IPS-18a (cell line): ENCODE measurements at regions not wholly inside any gene's neighbourhood (a gene's known extent, or its start where the extent isn't known, plus 50 kb on each side); places are given as distances from the start of the nearest gene placed in this dataset.
"Not testable (repeated sequence)": the region's sequence is repeated elsewhere in the genome, so short reads cannot be mapped to it uniquely, and the experiment has no call there.

Experiments used
- H3K27ac ChIP-seq: one replicate; pipeline ENCODE4 v1.5.1; 2013; ENCODE audit warnings: low read length
- H3K27me3 ChIP-seq: one replicate; pipeline ENCODE4 v1.6.1; 2013; ENCODE audit warnings: mild to moderate bottlenecking, low read length; ENCODE audit not compliant: control insufficient read depth, insufficient read depth
- H3K36me3 ChIP-seq: one replicate; pipeline ENCODE4 v1.6.1; 2013; ENCODE audit warnings: low read depth, low read length; ENCODE audit not compliant: control insufficient read depth
- H3K4me1 ChIP-seq: one replicate; pipeline ENCODE4 v1.6.1; 2013; ENCODE audit warnings: low read depth, low read length; ENCODE audit not compliant: control insufficient read depth
- H3K4me3 ChIP-seq: one replicate; pipeline ENCODE4 v1.5.1; 2013; ENCODE audit warnings: low read length
- H3K9ac ChIP-seq: one replicate; pipeline ENCODE4 v1.6.1; 2013; ENCODE audit warnings: mild to moderate bottlenecking, low read length, moderate library complexity
- H3K9me3 ChIP-seq: one replicate; pipeline ENCODE4 v1.6.1; 2013; ENCODE audit warnings: low read depth, low read length; ENCODE audit not compliant: control insufficient read depth

DNA sequence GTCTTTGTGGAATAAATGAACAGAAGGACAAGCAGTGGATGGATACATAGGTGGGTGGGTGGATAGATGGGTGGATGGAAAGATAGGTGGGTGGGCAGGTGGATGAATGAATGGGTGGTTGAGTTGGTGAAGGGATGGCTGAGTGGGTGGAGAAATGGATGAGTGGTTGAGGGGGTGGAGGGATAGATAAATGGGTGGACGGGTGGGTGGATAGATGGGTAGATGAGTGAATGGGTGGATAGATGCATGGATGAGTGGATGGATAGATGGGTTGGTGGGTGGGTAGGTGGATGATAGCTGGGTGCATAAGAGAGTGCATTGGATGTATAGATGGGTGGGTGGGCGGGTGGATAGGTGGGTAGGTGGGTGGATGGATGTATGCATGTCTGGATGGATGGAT, 63.5 kb downstream of the UNC93B1 start:
- not testable (repeated sequence) for H3K36me3 ChIP-seq, H3K4me1 ChIP-seq, H3K9ac ChIP-seq, H3K27ac ChIP-seq, H3K27me3 ChIP-seq, H3K9me3 ChIP-seq, H3K4me3 ChIP-seq

DNA sequence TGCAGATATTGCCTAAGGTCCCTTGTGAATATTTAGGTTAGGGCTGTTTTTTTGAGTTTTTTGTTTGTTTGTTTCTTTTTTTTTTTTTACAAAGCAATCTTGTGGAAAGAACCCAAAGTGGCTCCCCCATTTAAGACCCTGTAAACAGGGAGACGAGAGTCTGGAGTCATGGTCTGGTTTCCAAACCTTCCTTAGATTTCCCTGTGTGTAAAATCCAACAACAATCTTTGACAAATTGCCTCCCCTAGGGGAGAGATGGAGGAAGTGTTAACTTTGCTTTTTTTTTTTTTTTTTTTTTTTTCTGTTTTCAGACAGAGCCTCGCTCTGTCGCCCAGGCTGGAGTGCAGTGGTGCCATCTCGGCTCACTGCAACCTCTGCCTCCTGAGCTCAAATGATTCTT, 64.9 kb downstream of the UNC93B1 start:
- not testable (repeated sequence) for H3K9ac ChIP-seq, H3K4me3 ChIP-seq, H3K4me1 ChIP-seq

DNA sequence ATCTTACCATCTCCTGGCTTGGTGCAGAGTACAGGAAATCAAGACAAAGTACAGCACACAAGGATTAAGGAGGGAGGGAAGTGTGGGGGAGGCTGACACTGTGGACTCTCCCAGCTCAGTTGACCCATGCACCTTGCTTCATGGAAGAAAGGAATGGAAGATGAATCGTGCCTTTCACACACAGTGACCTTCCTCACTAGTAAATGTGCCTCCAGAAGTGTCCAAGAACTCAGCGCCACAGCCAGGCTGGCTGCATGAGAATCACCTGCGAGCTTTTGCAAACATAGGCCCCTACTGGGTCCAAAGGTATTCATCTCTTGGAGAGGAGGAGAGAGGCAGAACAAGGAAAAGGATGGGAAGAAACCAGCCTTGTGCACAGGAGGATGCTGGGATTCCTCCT, 65.5 kb downstream of the UNC93B1 start:
- H3K4me3 ChIP-seq, H3K9me3 ChIP-seq, H3K36me3 ChIP-seq, H3K27me3 ChIP-seq, H3K27ac ChIP-seq, H3K9ac ChIP-seq, H3K4me1 ChIP-seq: not testable (repeated sequence)

More for the DNA sequence above, 64.9 kb downstream of the UNC93B1 start:
- not testable (repeated sequence) for H3K9me3 ChIP-seq, H3K36me3 ChIP-seq, H3K27me3 ChIP-seq, H3K27ac ChIP-seq

DNA sequence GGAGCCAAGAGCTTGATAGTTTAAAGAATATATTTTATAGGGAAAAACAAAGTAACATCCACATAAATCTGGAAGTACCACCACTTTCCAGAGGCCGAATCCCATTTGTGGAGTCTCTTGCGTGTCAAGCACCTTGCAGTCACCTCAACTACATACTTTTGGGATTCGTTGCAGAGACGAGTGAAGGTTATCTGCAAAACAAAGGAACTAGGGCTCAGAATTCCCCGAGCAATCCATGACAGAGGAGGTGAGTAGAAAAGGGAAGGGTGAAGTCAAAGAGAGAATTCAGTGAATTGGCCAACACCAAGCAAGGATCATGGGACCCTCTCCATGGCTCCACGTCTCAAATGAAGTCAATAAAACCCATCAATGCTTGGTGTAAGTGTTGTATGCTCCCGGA, 80.3 kb downstream of the UNC93B1 start:
- H3K27me3 ChIP-seq, H3K4me3 ChIP-seq, H3K36me3 ChIP-seq, H3K9ac ChIP-seq, H3K27ac ChIP-seq, H3K9me3 ChIP-seq, H3K4me1 ChIP-seq: not testable (repeated sequence)

DNA sequence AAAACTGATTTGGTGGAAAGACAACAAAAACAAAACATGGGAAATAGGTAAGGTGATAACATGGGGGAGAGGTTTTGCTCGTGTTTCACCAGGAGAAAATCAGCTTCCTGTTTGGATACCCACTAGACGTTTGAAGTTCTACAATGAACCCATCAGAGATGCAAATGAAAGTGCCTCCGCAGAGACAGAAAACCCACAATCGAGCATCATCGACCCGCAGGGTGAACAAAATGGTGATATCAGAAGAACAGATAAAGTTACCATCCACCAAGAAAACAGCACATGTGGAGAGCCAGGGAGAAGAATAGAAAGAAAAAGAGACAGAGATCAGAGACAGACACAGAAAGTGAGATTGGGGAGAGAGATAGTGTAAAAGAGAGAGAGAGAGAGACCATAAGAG, 83.4 kb downstream of the UNC93B1 start:
- not testable (repeated sequence) for H3K4me1 ChIP-seq, H3K27me3 ChIP-seq, H3K4me3 ChIP-seq, H3K9ac ChIP-seq, H3K36me3 ChIP-seq, H3K9me3 ChIP-seq, H3K27ac ChIP-seq

DNA sequence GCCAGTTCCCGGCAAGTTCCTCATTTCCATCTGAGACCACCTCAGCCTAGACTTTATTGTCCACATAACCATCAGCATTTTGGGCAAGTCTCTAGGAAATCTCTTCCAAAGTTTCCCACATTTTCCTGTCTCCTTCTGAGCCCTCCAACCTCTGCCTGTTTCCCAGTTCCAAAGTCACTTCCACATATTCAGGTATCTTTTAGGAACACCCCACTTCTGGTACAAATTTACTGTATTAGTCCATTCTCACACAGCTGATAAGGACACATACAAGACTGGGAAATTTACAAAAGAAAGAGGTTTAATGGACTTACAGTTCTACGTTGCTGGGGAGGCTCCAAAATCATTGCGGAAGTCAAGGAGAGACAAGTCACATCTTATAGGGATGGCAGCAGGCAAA, 91.7 kb downstream of the UNC93B1 start:
- H3K36me3 ChIP-seq, H3K9ac ChIP-seq, H3K4me3 ChIP-seq, H3K27me3 ChIP-seq, H3K4me1 ChIP-seq, H3K27ac ChIP-seq, H3K9me3 ChIP-seq: not testable (repeated sequence)

DNA sequence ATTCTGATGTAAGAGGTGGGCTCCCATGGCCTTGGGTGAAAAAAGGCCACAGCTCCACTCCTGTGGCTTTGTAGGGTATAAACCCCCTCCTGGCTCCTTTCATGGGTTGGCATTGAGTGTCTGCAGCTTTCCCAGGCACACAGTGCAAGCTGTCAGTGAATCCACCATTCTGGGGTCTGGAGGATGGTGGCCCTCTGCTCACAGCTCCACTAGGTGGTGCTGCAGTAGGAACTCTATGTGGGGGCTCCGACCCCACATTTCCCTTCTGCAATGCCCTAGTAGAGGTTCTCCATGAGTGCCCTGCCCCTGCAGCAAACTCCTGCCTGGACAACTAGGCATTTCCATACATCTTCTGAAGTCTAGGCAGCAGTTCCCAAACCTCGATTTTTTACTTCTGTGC, 92.7 kb downstream of the UNC93B1 start:
- H3K4me3 ChIP-seq = not testable (repeated sequence)

DNA sequence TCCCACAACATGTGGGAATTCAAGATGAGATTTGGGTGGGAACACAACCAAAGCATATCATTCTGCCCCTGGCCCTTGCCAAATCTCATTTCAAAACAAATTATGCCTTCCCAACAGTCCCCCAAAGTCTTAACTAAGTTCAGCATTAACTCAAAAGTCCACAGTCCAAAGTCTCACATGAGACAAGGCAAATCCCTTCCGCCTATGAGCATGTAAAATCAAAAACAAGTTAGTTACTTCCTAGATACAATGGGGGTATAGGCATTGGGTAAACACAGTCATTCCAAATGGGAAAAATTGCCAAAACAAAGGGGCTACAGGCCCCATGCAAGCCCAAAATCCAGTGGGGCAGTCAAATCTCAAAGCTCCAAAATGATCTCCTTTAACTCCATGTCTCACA, 93.1 kb downstream of the UNC93B1 start:
- not testable (repeated sequence) for H3K4me1 ChIP-seq, H3K9ac ChIP-seq, H3K9me3 ChIP-seq, H3K27ac ChIP-seq, H3K4me3 ChIP-seq, H3K36me3 ChIP-seq, H3K27me3 ChIP-seq

More for the DNA sequence above, 92.7 kb downstream of the UNC93B1 start:
- not testable (repeated sequence) for H3K9ac ChIP-seq, H3K9me3 ChIP-seq, H3K27ac ChIP-seq, H3K36me3 ChIP-seq, H3K27me3 ChIP-seq, H3K4me1 ChIP-seq

DNA sequence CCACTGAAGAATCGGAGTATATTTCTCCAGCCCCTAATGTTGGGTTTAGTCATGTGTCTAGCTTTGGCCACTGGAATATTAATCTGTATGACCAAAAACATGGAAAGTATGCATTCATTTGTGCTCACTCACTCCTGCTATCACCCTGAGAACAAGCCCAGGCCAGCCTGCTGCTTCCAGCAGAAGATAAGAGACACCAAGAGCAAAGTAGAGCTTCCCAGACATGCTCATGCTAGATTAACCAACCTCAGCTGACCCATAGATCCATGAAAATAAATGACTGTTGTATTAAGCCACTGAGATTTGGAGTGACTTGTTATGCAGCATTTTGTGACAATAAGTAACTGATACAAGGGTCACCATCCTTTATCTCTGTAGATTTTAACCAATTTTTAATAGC, 96.9 kb downstream of the UNC93B1 start:
- not testable (repeated sequence) for H3K27ac ChIP-seq, H3K9ac ChIP-seq, H3K4me3 ChIP-seq, H3K36me3 ChIP-seq, H3K9me3 ChIP-seq, H3K27me3 ChIP-seq, H3K4me1 ChIP-seq

DNA sequence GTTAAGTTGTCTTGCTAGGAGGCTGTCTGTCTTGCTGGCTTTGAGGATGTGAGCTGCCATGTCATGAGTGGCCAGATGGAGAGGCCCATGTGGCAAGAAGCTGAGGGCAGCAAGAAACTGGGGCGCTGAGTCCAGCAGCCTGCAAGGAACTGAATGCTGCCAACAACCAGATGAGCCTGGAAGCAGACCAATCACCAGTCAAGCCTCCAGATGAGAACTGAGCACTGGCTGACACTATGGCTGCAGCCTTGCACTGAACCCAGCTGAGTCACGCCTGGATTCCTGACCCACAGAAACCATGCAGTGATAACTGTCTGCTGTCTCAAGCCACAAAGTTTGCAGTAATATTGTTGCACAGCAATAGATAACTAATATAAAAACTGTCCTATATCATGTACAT, 104.4 kb downstream of the UNC93B1 start:
- H3K4me3 ChIP-seq, H3K36me3 ChIP-seq, H3K9me3 ChIP-seq, H3K9ac ChIP-seq, H3K4me1 ChIP-seq, H3K27ac ChIP-seq, H3K27me3 ChIP-seq: not testable (repeated sequence)

DNA sequence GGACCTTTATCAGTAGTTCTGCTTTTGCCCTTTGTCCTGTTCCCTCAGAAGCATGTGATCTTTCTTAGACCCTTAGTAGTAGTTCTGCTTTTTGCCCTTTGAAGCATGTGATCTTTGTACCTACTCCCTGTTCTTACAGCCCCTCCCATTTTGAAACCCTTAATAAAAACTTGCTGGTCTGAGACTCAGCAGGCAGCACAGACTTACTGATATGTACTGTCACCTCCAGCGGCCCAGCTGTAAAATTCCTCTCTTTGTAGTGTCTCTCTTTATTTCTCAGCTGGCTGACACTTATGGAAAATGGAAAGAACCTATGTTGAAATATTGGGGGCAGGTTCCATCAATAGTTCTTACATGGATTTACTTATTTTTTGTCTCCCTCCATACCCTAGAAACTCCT, 110.4 kb downstream of the UNC93B1 start:
- not testable (repeated sequence) for H3K9ac ChIP-seq, H3K27me3 ChIP-seq, H3K4me3 ChIP-seq, H3K27ac ChIP-seq, H3K4me1 ChIP-seq, H3K9me3 ChIP-seq, H3K36me3 ChIP-seq

DNA sequence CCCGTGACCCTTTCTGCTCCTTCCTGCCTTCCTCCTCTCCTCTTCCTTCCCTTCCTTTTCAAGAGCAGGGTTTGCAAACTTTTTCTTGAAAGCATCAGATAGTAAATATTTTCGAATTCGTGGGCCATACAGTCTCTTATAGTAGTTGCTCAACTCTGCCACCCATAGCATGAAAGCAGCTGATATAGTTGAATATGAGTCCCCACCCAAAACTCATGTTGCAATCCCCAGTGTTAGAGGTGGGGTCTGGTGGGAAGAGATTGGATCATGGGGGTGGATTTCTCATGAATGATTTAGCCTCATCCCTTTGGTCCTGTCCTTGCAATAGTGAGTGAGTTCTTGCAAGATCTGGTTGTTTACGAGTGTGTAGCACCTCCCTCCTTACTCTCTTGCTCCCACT, 114.3 kb downstream of the UNC93B1 start:
- H3K4me1 ChIP-seq, H3K4me3 ChIP-seq, H3K36me3 ChIP-seq, H3K9me3 ChIP-seq, H3K27me3 ChIP-seq, H3K27ac ChIP-seq, H3K9ac ChIP-seq: not testable (repeated sequence)

DNA sequence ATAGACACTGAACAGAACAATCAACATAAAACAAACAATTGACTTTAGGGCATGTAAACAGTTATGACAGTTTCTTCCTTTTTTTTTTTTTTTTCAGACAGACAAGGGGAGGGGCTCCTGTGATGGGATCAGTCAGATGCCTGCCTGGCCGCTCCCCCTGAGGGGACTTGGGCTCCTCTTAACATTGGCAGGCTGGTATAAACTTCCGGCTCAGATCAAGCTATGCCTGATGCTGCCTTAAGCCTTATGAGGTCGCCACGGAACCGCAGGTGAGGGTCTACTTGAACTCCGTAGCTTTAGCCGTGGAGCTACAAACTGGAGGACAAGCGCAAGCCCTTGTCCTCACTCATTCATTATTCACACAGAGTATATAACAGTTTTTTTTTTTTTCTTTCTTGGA, 115.8 kb downstream of the UNC93B1 start:
- H3K4me3 ChIP-seq, H3K27me3 ChIP-seq, H3K9ac ChIP-seq, H3K27ac ChIP-seq, H3K9me3 ChIP-seq, H3K36me3 ChIP-seq, H3K4me1 ChIP-seq: not testable (repeated sequence)
